ENCODE measurements at regions not wholly inside any gene's neighbourhood (a gene's known extent, or its start where the extent isn't known, plus 50 kb on each side); places are given as distances from the start of the nearest gene placed in this dataset.

DNA sequence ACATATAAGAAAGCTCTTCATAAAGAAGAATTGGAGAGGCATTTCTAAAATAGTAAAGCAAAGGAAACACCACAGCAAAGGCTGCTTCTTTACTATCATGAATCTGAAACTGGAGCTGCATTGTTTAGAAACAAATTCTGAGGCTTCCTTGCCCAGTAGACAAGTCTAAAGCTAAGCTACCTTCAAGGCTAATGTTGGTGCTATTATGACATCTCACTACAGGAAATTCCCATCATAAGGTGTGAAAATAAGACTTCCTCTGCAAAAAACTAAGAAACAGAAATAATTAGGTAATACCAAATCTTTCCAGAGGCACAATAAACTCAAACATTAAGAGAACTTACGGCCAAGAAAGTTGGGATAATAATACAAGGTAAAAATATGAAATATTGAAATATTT, 89.9 kb upstream of the P3H2 start:
- Histone ChIP-seq H4K20me1 (ENCODE audit: insufficient read depth, low read length) (no peaks in the 10 kb centered on the region), H3K27ac (ENCODE audit: low read depth, low read length, poor library complexity, severe bottlenecking) (no peak overlapping the region), H3K9me2 (ENCODE audit: low read depth, low read length) (no peaks in the 10 kb centered on the region), H3K79me2 (ENCODE audit: insufficient read depth, low read length) (no peaks in the 10 kb centered on the region), H3K4me3 (ENCODE audit: low read depth, low read length, poor library complexity, severe bottlenecking) (no peak overlapping the region), H3K36me3 (ENCODE audit: insufficient read depth, low read length) (no peaks in the 10 kb centered on the region), H3K27me3 (ENCODE audit: insufficient read depth, low read length) (no peaks in the 10 kb centered on the region), H3K4me2 (ENCODE audit: low read length) (no peak overlapping the region), H3F3A (ENCODE audit: insufficient read depth, low read length) (no peaks in the 10 kb centered on the region), H3K9me3 (ENCODE audit: low read length) (no peaks in the 10 kb centered on the region), H3K4me1 (ENCODE audit: insufficient read depth, low read length, severe bottlenecking) (no peaks in the 10 kb centered on the region), H3K9ac (ENCODE audit: low read length) (no peak overlapping the region), H2AFZ (ENCODE audit: low read length) (no peak overlapping the region)
- TF ChIP-seq CTCF (IDR thresholded peaks at IDR 0.05; ENCODE audit: low read length) (no peak), EZH2 (IDR thresholded peaks at IDR 0.05; ENCODE audit: borderline replicate concordance, low read length) (no peak)

DNA sequence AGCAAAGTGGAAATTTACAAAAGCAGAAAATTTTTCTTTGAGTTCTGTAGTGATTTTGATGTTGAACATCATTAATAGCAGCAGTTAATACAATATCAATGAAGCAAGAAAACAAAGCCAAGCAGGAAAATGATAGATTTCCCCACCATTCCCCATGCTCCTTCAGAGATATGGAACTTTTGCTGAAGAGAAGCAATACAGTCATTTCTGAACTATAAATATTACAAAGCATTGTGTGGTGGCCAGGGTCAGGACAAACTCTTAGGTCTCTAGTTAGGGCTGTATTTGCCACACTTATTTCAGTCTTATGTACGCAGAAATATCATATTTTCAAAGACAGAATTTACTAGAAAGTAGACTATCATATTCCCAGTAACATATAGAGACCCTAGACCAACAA, 88.8 kb upstream of the P3H2 start:
- Histone ChIP-seq H3K27me3 (ENCODE audit: insufficient read depth, low read length) (no peaks in the 10 kb centered on the region), H3K4me1 (ENCODE audit: insufficient read depth, low read length, severe bottlenecking) (no peaks in the 10 kb centered on the region), H3K9ac (ENCODE audit: low read length) (no peak overlapping the region), H4K20me1 (ENCODE audit: insufficient read depth, low read length) (no peaks in the 10 kb centered on the region), H3F3A (ENCODE audit: insufficient read depth, low read length) (no peaks in the 10 kb centered on the region), H3K27ac (ENCODE audit: low read depth, low read length, poor library complexity, severe bottlenecking) (no peak overlapping the region), H3K79me2 (ENCODE audit: insufficient read depth, low read length) (no peaks in the 10 kb centered on the region), H3K4me3 (ENCODE audit: low read depth, low read length, poor library complexity, severe bottlenecking) (no peak overlapping the region), H3K36me3 (ENCODE audit: insufficient read depth, low read length) (no peaks in the 10 kb centered on the region), H2AFZ (ENCODE audit: low read length) (no peak overlapping the region), H3K4me2 (ENCODE audit: low read length) (no peak overlapping the region), H3K9me2 (ENCODE audit: low read depth, low read length) (no peaks in the 10 kb centered on the region), H3K9me3 (ENCODE audit: low read length) (no peaks in the 10 kb centered on the region)
- no peak for TF ChIP-seq CTCF (IDR thresholded peaks at IDR 0.05; ENCODE audit: low read length)
- TF ChIP-seq EZH2 (IDR thresholded peaks at IDR 0.05; ENCODE audit: borderline replicate concordance, low read length) = no peak

DNA sequence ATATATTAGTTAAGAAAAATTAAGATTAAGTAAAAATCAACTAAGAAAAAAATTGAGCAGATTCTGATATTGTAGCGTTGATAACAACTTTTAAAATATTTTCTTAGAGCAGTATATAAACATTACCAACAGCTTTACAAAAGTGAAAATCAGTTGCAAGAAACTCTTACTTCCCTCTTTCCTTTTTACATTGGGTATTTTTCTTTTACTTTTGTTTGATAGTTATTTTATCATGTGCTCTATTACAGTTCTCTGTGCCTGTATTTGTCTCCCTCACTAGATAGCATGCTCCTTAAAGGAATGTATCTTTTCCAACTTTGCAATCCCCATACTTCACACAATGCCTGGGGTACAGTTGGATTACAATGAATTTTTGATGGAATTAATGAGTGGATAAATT, 87.5 kb upstream of the P3H2 start:
- Histone ChIP-seq H3K4me2 (ENCODE audit: low read length) (no peak overlapping the region), H3K9ac (ENCODE audit: low read length) (no peak overlapping the region)

More for the DNA sequence above, 87.5 kb upstream of the P3H2 start:
- H3K4me1 ChIP-seq (ENCODE audit: insufficient read depth, low read length, severe bottlenecking) = no peaks in the 10 kb centered on the region
- H3K79me2 ChIP-seq (ENCODE audit: insufficient read depth, low read length) = no peaks in the 10 kb centered on the region
- H3K27ac ChIP-seq (ENCODE audit: low read depth, low read length, poor library complexity, severe bottlenecking) = no peak overlapping the region
- H3K27me3 ChIP-seq (ENCODE audit: insufficient read depth, low read length) = no peaks in the 10 kb centered on the region
- no peaks in the 10 kb centered on the region for H3K9me2 ChIP-seq (ENCODE audit: low read depth, low read length)
- no peak overlapping the region for H3K4me3 ChIP-seq (ENCODE audit: low read depth, low read length, poor library complexity, severe bottlenecking)
- H3F3A ChIP-seq (ENCODE audit: insufficient read depth, low read length) = no peaks in the 10 kb centered on the region
- no peaks in the 10 kb centered on the region for H3K9me3 ChIP-seq (ENCODE audit: low read length)
- H2AFZ ChIP-seq (ENCODE audit: low read length) = no peak overlapping the region
- H3K36me3 ChIP-seq (ENCODE audit: insufficient read depth, low read length) = no peaks in the 10 kb centered on the region
- H4K20me1 ChIP-seq (ENCODE audit: insufficient read depth, low read length) = no peaks in the 10 kb centered on the region
- no peak for TF ChIP-seq EZH2 (IDR thresholded peaks at IDR 0.05; ENCODE audit: borderline replicate concordance, low read length)
- no peak for TF ChIP-seq CTCF (IDR thresholded peaks at IDR 0.05; ENCODE audit: low read length)

All from OCI-LY1 (cell line).